DND-41 (cell line): ENCODE measurements at regions not wholly inside any gene's neighbourhood (a gene's known extent, or its start where the extent isn't known, plus 50 kb on each side); places are given as distances from the start of the nearest gene placed in this dataset.

Experiments used
- EZH2 ChIP-seq: IDR thresholded peaks from 3 replicates; pipeline ENCODE4 v1.6.1; 2012; ENCODE audit warnings: borderline replicate concordance, low read depth, mild to moderate bottlenecking, moderate library complexity, low read length, inconsistent platforms; ENCODE audit not compliant: severe bottlenecking
- TF ChIP-seq, protein P1 (sequence below): IDR thresholded peaks from 2 replicates; pipeline ENCODE4 v1.5.1; 2012; ENCODE audit warnings: borderline replicate concordance, low read length, moderate library complexity, mild to moderate bottlenecking; ENCODE audit not compliant: poor library complexity, severe bottlenecking; ENCODE audit errors: extremely low read depth

DNA sequence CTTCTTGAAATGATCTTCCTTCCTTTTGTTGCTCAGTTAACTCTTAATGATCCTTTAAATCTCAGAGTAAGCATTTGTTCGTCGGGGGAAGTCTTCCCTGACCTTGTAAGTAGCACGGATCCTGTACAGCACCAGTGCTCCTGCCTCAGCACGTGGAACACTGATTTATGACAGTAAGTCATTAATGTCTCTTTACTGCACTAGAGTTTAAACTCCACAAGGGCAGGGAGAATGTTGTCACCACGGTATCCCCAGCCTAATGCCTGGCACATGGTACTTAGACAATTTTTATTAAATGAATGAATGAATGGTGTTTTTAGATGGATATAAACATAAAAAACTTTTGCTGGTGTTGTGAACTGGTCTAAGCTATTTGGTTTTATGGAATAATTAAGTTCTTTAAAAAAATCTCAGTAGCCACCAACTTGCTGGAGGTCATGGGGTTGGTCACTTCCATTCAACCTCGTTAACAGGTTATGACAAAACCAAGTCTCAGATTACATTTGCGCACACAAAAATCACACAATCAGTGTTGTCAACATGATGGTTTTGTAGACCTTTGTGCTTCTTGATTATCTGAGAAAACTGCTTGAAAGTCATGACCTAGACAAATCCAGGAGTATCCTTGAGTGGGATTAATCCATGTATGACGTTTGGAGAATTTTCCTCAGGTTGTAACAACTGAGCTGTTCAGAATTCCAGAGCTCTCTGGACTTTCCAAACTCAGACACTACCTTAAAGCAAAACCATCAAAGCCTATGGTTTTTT is 326.9 kb downstream of the DUSP10 start:
- no peak for TF ChIP-seq EZH2
- TF ChIP-seq, protein P1, sequence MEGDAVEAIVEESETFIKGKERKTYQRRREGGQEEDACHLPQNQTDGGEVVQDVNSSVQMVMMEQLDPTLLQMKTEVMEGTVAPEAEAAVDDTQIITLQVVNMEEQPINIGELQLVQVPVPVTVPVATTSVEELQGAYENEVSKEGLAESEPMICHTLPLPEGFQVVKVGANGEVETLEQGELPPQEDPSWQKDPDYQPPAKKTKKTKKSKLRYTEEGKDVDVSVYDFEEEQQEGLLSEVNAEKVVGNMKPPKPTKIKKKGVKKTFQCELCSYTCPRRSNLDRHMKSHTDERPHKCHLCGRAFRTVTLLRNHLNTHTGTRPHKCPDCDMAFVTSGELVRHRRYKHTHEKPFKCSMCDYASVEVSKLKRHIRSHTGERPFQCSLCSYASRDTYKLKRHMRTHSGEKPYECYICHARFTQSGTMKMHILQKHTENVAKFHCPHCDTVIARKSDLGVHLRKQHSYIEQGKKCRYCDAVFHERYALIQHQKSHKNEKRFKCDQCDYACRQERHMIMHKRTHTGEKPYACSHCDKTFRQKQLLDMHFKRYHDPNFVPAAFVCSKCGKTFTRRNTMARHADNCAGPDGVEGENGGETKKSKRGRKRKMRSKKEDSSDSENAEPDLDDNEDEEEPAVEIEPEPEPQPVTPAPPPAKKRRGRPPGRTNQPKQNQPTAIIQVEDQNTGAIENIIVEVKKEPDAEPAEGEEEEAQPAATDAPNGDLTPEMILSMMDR, result no peak
